ENCODE measurements at regions not wholly inside any gene's neighbourhood (a gene's known extent, or its start where the extent isn't known, plus 50 kb on each side); places are given as distances from the start of the nearest gene placed in this dataset.

GRCh38 chr6:139648430-139649000 lies 274.1 kb upstream of the CITED2 start (continued):
- TF ChIP-seq ZNF644 (tag; IDR thresholded peaks at IDR 0.05; ENCODE audit: low read depth) (peak; percentile 84), ZNF124 (CRISPR knock-in tag; IDR thresholded peaks at IDR 0.05) (no peak), FOXP1 (CRISPR knock-in tag; IDR thresholded peaks at IDR 0.05) (peak; percentile 62), CBFA2T3 (IDR thresholded peaks at IDR 0.05) (peak; percentile 97), ZKSCAN8 (CRISPR knock-in tag; IDR thresholded peaks at IDR 0.05) (peak; percentile 66; the same call in 1 of the 2 replicates), ZNF41 (CRISPR knock-in tag; conservative IDR thresholded peaks at IDR 0.05) (no peak), RUNX1 (IDR thresholded peaks at IDR 0.05; ENCODE audit: low read depth) (peak; percentile 86), NUFIP1 (IDR thresholded peaks at IDR 0.05; ENCODE audit: partially characterized antibody) (peak; percentile 63), NR3C1 (CRISPR knock-in tag; IDR thresholded peaks at IDR 0.05) (no peak), NONO (IDR thresholded peaks at IDR 0.05; ENCODE audit: low read depth in 2 of 2, low read length in 1 of 2) (peak in 1 of 2 experiments; percentile 72; a peak in 2 of 4 replicates), KDM2B (CRISPR knock-in tag; IDR thresholded peaks at IDR 0.05) (0 out of 2 replicates have a peak, but pooled peaks have one; percentile 49), ZNF707 (CRISPR knock-in tag; conservative IDR thresholded peaks at IDR 0.05) (no peak), CHD1 (IDR thresholded peaks at IDR 0.05; ENCODE audit: low read length) (no peak), ZNF384 (IDR thresholded peaks at IDR 0.05; ENCODE audit: low read depth, low read length) (no peak), ARID3B (CRISPR knock-in tag; IDR thresholded peaks at IDR 0.05; ENCODE audit: borderline replicate concordance) (no peak), POLR2G (IDR thresholded peaks at IDR 0.05; ENCODE audit: low read depth, low read length) (no peak), BRD9 (IDR thresholded peaks at IDR 0.05; ENCODE audit: low read depth, partially characterized antibody) (peak; percentile 55), KAT7 (CRISPR knock-in tag; IDR thresholded peaks at IDR 0.05; ENCODE audit: borderline replicate concordance) (no peak), GMEB1 (CRISPR knock-in tag; IDR thresholded peaks at IDR 0.05) (0 out of 2 replicates have a peak, but pooled peaks have one; percentile 11), ZNF551 (CRISPR knock-in tag; IDR thresholded peaks at IDR 0.05) (no peak), ARHGAP35 (IDR thresholded peaks at IDR 0.05; ENCODE audit: partially characterized antibody) (no peak), RBBP5 (IDR thresholded peaks at IDR 0.05; ENCODE audit: borderline replicate concordance, insufficient read depth, low read length, poor library complexity, severe bottlenecking) (peak; percentile 52), USF1 (CRISPR knock-in tag; IDR thresholded peaks at IDR 0.05) (no peak), GTF2E2 (tag; IDR thresholded peaks at IDR 0.05) (peak; percentile 74; the same call in 1 of the 2 replicates), RNF2 (IDR thresholded peaks at IDR 0.05) (peak; percentile 98), ZNF282 (CRISPR knock-in tag; IDR thresholded peaks at IDR 0.05) (no peak), GATA2 (CRISPR knock-in tag; IDR thresholded peaks at IDR 0.05) (peak; percentile 94), DACH1 (IDR thresholded peaks at IDR 0.05; ENCODE audit: partially characterized antibody) (peak; percentile 41)

Measured in K562 (cell line).